Lower lobe of right lung (tissue), 2 donors: ENCODE measurements at regions not wholly inside any gene's neighbourhood (a gene's known extent, or its start where the extent isn't known, plus 50 kb on each side); places are given as distances from the start of the nearest gene placed in this dataset.

ENCODE experiments used
- ATAC-seq, 2 donors: fragments of 200-7000 bp; cut with Tn5 transposase; one replicate each; pipeline ENCODE4 v1.9.1; 2020 to 2022; ENCODE audit warnings: mild to moderate bottlenecking in 2 of 2, moderate library complexity in 2 of 2
- DNase-seq: peaks from one replicate; pipeline ENCODE4 v3.0.0-alpha.2; 2020
- H3K27ac ChIP-seq: fragments of 200-600 bp; one replicate; pipeline ENCODE4 v1.8.0; 2022
- H3K27me3 ChIP-seq: fragments of 200-600 bp; one replicate; pipeline ENCODE4 v1.8.0; 2022; ENCODE audit warnings: low read depth
- H3K36me3 ChIP-seq: fragments of 200-600 bp; one replicate; pipeline ENCODE4 v1.8.0; 2022; ENCODE audit warnings: mild to moderate bottlenecking
- H3K4me1 ChIP-seq: fragments of 200-600 bp; one replicate; pipeline ENCODE4 v1.8.0; 2022
- H3K4me3 ChIP-seq: fragments of 200-600 bp; one replicate; pipeline ENCODE4 v1.8.0; 2022; ENCODE audit warnings: mild to moderate bottlenecking
- H3K9me3 ChIP-seq: fragments of 200-600 bp; one replicate; pipeline ENCODE4 v1.8.0; 2022
- intact Hi-C: fragments of 100-400 bp; cut with DNase I; formaldehyde crosslinking; loops from one replicate; pipeline ENCODE4 v1.11.0; 2022
- TF ChIP-seq, protein P1 (sequence below): fragments of 200-600 bp; IDR thresholded peaks from one replicate; pipeline ENCODE4 v1.8.0; 2022; ENCODE audit warnings: antibody characterized with exemption, mild to moderate bottlenecking
- donor health status: DM: no; HTN: yes; CAD: no; lungs with severe emphysema.

GRCh38 chr2:185239491-185239890, 499.1 kb upstream of the FSIP2 start:
- H3K4me3 ChIP-seq, result no peak overlapping the region
- H3K36me3 ChIP-seq, result no peaks in the 10 kb centered on the region
- intact Hi-C loops, result no loop called here
- no peaks in the 10 kb centered on the region for H3K9me3 ChIP-seq
- DNase-seq (no peak), ATAC-seq (no peak)
- TF ChIP-seq, protein P1, sequence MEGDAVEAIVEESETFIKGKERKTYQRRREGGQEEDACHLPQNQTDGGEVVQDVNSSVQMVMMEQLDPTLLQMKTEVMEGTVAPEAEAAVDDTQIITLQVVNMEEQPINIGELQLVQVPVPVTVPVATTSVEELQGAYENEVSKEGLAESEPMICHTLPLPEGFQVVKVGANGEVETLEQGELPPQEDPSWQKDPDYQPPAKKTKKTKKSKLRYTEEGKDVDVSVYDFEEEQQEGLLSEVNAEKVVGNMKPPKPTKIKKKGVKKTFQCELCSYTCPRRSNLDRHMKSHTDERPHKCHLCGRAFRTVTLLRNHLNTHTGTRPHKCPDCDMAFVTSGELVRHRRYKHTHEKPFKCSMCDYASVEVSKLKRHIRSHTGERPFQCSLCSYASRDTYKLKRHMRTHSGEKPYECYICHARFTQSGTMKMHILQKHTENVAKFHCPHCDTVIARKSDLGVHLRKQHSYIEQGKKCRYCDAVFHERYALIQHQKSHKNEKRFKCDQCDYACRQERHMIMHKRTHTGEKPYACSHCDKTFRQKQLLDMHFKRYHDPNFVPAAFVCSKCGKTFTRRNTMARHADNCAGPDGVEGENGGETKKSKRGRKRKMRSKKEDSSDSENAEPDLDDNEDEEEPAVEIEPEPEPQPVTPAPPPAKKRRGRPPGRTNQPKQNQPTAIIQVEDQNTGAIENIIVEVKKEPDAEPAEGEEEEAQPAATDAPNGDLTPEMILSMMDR, result no peak
- H3K27me3 ChIP-seq, result no peaks in the 10 kb centered on the region
- H3K4me1 ChIP-seq, result no peaks in the 10 kb centered on the region
- H3K27ac ChIP-seq, result no peak overlapping the region

GRCh38 chr2:185240796-185241195, 497.8 kb upstream of the FSIP2 start:
- Histone ChIP-seq H3K9me3 (no peaks in the 10 kb centered on the region), H3K36me3 (no peaks in the 10 kb centered on the region), H3K4me1 (no peaks in the 10 kb centered on the region), H3K27me3 (no peaks in the 10 kb centered on the region), H3K27ac (no peak overlapping the region), H3K4me3 (no peak overlapping the region)
- intact Hi-C loops, result no loop called here
- DNase-seq, result no peak
- TF ChIP-seq, protein P1, result no peak
- no peak for ATAC-seq

DNA sequence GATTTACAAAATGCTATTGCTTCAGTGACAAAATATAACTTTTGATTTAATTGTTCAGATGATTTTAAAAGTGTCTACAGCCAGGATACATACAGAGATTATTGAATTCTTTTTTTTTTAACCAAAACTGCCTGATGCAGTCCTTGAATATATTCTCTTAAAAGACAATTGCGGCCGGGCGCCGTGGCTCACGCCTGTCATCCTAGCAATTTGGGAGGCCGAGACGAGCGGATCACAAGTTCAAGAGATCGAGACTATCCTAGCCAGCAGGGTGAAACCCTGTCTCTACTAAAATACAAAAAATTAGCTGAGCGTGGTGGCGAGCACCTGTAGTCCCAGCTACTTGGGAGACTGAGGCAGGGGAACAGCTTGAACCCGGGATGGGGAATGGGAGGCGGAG, 497.0 kb upstream of the FSIP2 start:
- H3K27me3 ChIP-seq, result no peaks in the 10 kb centered on the region
- no peaks in the 10 kb centered on the region for H3K36me3 ChIP-seq
- no peak overlapping the region for H3K27ac ChIP-seq
- intact Hi-C loops, result no loop called here
- no peak overlapping the region for H3K4me3 ChIP-seq
- H3K9me3 ChIP-seq, result no peaks in the 10 kb centered on the region
- no peaks in the 10 kb centered on the region for H3K4me1 ChIP-seq
- DNase-seq (no peak), ATAC-seq (no peak)
- TF ChIP-seq, protein P1, result no peak

- TF ChIP-seq, protein P1, result no peak
- intact Hi-C loops, result no loop called here
- Histone ChIP-seq H3K27me3 (no peaks in the 10 kb centered on the region), H3K4me1 (no peaks in the 10 kb centered on the region), H3K27ac (no peak overlapping the region), H3K9me3 (no peaks in the 10 kb centered on the region), H3K36me3 (no peaks in the 10 kb centered on the region), H3K4me3 (no peak overlapping the region)
- no peak for ATAC-seq
- no peak for DNase-seq
Observed at GRCh38 chr2:185242462-185242861, 496.1 kb upstream of the FSIP2 start.

DNA sequence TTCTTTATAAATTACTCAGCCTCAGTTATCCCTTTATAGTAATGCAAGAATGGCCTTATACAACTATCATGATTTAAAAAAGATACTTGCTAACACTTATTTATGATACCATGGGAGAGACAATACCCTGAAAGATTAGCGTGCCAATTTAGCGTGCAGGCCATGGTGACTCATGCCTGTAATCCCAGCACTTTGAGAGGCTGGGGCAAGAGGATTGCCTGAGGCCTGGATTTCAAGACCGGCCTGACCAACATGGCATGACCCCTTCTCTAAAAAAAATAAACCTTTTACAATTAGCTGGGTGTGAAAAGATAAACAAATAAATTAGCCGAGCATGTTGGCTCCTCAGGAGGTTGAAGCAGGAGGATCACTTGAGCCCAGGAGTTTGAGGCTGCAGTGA, 493.4 kb upstream of the FSIP2 start:
- ATAC-seq (no peak), DNase-seq (no peak)
- Histone ChIP-seq H3K27ac (no peak overlapping the region), H3K4me1 (no peaks in the 10 kb centered on the region), H3K4me3 (no peak overlapping the region), H3K36me3 (no peaks in the 10 kb centered on the region), H3K9me3 (no peaks in the 10 kb centered on the region), H3K27me3 (no peaks in the 10 kb centered on the region)
- TF ChIP-seq, protein P1, result no peak
- intact Hi-C loops, result no loop called here

- Histone ChIP-seq H3K4me1 (no peaks in the 10 kb centered on the region), H3K9me3 (no peaks in the 10 kb centered on the region), H3K36me3 (no peaks in the 10 kb centered on the region), H3K4me3 (no peak overlapping the region), H3K27ac (no peak overlapping the region), H3K27me3 (no peaks in the 10 kb centered on the region)
- intact Hi-C loops, result no loop called here
- no peak for ATAC-seq
- DNase-seq, result no peak
- TF ChIP-seq, protein P1, result no peak
Observed at GRCh38 chr2:185245806-185246205, 492.8 kb upstream of the FSIP2 start.
